ENCODE measurements at regions not wholly inside any gene's neighbourhood (a gene's known extent, or its start where the extent isn't known, plus 50 kb on each side); places are given as distances from the start of the nearest gene placed in this dataset.
"Not testable (repeated sequence)": the region's sequence is repeated elsewhere in the genome, so short reads cannot be mapped to it uniquely, and the experiment has no call there.

GRCh38 chr7:81248420-81248819 lies 329.6 kb upstream of the SEMA3C start (continued):
- TF ChIP-seq E2F6 (IDR thresholded peaks at IDR 0.05) = no peak
- TF ChIP-seq SIRT6 (IDR thresholded peaks at IDR 0.05; ENCODE audit: low read length) = no peak

GRCh38 chr7:81247364-81247763 lies 328.5 kb upstream of the SEMA3C start:
- H3K4me2 ChIP-seq (ENCODE audit: insufficient read depth in 1 of 2, low read depth in 2 of 2, low read length in 2 of 2); H3K18ac ChIP-seq (ENCODE audit: extremely low read depth, low read length); H3K9me3 ChIP-seq (ENCODE audit: insufficient read depth in 2 of 2, low read depth in 1 of 2, low read length in 1 of 2); H4K20me1 ChIP-seq (replicated peaks in 1 of 2; ENCODE audit: control insufficient read depth in 1 of 2, insufficient read depth in 2 of 2, low read length in 2 of 2); H3K27ac ChIP-seq (ENCODE audit: low read depth, low read length); H2BK5ac ChIP-seq (ENCODE audit: low read depth, low read length); FAIRE-seq; H3K9ac ChIP-seq (replicated peaks in 1 of 4; ENCODE audit: extremely low read depth in 1 of 4, low read depth in 3 of 4, low read length in 3 of 4); H3K23ac ChIP-seq (ENCODE audit: insufficient read length); H3K23me2 ChIP-seq (ENCODE audit: low read depth, low read length); H3K4ac ChIP-seq (replicated peaks; ENCODE audit: insufficient read length, low read depth, low read length); POLR2A ChIA-PET (ENCODE audit: partially characterized antibody); H3K36me3 ChIP-seq (ENCODE audit: control insufficient read depth in 2 of 4, insufficient read depth in 4 of 4, low read length in 3 of 4); DNase-seq (ENCODE audit: low read depth in 1 of 2, low spot score in 2 of 2); H3K79me2 ChIP-seq (ENCODE audit: control insufficient read depth in 1 of 2, insufficient read depth in 2 of 2, low read length in 2 of 2); H3K4me3 ChIP-seq (ENCODE audit: extremely low read depth in 1 of 4, insufficient read depth in 2 of 4, low read depth in 3 of 4, low read length in 4 of 4); H4K8ac ChIP-seq (ENCODE audit: extremely low read depth, insufficient read depth, low read length); H2BK120ac ChIP-seq (replicated peaks; ENCODE audit: low read depth, low read length); H3K56ac ChIP-seq (replicated peaks; ENCODE audit: insufficient read length, low read depth, low read length); H2AFZ ChIP-seq (ENCODE audit: low read length); H3K79me1 ChIP-seq (ENCODE audit: low read depth, low read length); H2BK20ac ChIP-seq (ENCODE audit: low read length); H2BK15ac ChIP-seq (ENCODE audit: low read length); H3K27me3 ChIP-seq (replicated peaks in 1 of 4; ENCODE audit: control insufficient read depth in 3 of 4, extremely low read depth in 1 of 4, insufficient read depth in 3 of 4, low read length in 3 of 4); H3K4me1 ChIP-seq (replicated peaks in 1 of 4; ENCODE audit: control insufficient read depth in 3 of 4, insufficient read depth in 4 of 4, low read length in 3 of 4); H2BK12ac ChIP-seq (ENCODE audit: low read depth, low read length); H2AK5ac ChIP-seq (ENCODE audit: low read depth, low read length); H4K91ac ChIP-seq (replicated peaks; ENCODE audit: insufficient read length, low read length); H3K14ac ChIP-seq (ENCODE audit: insufficient read length); H4K5ac ChIP-seq (ENCODE audit: insufficient read length, low read depth, low read length): not testable (repeated sequence)
- CTCF ChIA-PET (ENCODE audit: partially characterized antibody) = interaction anchor here (1.0 to 1.6 kb wide), 4 partner anchors 9 to 24 kb away, joined by 3 to 5 read pairs (median 4); no protein-coding TSS in a partner anchor
- WGBS, 2 experiments (ENCODE audit: extremely low coverage in 1 of 2, insufficient coverage in 1 of 2, insufficient read length in 1 of 2, insufficient replicate concordance in 2 of 2, low coverage in 1 of 2, low lambda C conversion rate in 2 of 2, missing lambda C conversion rate in 1 of 2) = 85% methylated on average over 1 of the region's 1 CpG; no CpG with 5 or more reads in 1 of the 2 experiments
